ENCODE measurements at regions not wholly inside any gene's neighbourhood (a gene's known extent, or its start where the extent isn't known, plus 50 kb on each side); places are given as distances from the start of the nearest gene placed in this dataset.

DNA sequence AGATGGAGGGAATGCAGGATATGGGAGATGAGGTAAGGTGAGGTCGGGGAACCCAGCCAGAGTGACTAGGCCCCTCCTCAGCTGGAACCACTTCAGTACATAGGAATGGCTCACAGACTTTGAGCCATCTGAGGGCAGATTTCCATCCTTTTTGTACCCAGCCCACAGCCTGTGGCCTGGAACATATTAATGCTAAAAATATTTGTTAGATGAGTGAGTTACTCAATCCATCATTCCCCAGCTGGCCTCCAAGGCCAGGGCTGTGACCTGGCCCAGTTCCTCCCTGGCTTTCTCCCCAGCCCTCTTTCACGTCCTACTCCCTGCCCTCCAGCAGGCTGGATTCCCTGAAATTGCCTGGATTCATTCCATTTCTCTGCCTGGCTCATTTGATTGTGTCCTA lies 57.2 kb upstream of the PRDM11 start:
- Histone ChIP-seq H3K4me1 (peaks cover 0 to 25% (median 20%) of the 10 kb centered on the region in 4 donors), H3K4me3 (no peak overlapping the region), H3K27ac (peak overlapping the region; percentile 62 to 88 (median 79)), H3K27me3 (no peaks in the 10 kb centered on the region), H3K36me3 (no peaks in the 10 kb centered on the region), H3K9me3 (no peaks in the 10 kb centered on the region)
- peak; percentile 59 for DNase-seq
- intact Hi-C loops (cut with DNase I; ENCODE audit: low total_unique reads) (no loop called here), in situ Hi-C loops (cut with MboI; ENCODE audit: low pct_ligation_motif_present in 1 of 4, low pct_unique_long_range_greater_than_20kb in 1 of 4, low sequenced_read_pairs in 3 of 4) (loop anchor here in 1 of 4 donors (25.0 kb wide), 1 partner anchor 527 kb away; the partner anchor contains the start of gene CD82)
- TF ChIP-seq POLR2AphosphoS5 (IDR thresholded peaks at IDR 0.05) (peak; percentile 76 to 89 (median 82)), POLR2A (IDR thresholded peaks at IDR 0.05) (no peak), EP300 (IDR thresholded peaks at IDR 0.05; ENCODE audit: low read depth) (peak; percentile 24)
- WGBS, 2 donors (ENCODE audit: low coverage in 1 of 2) = 33 to 50% methylated on average over 1 to 2 of the region's 2 CpGs

DNA sequence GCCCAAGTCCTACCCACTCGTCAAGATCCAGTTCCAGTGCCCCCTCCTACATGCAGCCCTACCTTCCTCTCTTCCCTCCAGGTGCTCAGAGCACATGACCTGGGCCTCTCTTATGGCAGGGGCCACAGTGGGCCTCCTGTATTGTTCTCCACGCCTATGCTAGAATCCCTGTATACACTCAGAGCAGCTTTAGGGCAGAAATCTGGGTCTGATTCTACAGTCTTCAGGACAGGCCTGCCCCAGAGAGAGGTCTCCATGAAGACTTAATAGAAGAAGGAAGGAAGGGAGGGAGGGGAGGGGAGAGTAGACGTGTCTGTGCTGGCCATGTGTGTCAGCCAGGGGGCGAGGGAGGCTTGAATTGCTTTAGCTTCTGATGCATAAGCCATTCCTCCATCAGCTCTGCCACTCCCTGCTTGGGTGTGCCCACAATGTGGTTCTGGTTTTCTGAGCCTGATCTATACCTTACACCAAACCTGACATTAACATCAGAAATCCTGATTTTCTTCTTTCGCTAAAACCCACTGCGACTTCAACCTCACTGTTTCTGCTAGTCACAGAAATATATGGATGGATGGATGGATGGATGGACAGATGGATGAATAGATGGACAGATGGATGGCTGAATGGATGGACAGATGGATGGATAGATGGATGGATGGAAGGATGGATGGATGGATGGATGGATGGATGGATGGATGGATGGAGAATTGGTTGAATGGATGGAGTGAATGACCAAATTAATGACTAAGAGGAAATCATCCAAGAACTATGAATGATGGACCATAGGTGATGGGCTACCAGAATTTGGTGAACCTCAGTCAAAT lies 56.6 kb upstream of the PRDM11 start:
- no peak for DNase-seq
- intact Hi-C loops (cut with DNase I; ENCODE audit: low total_unique reads) = loop anchor here (10.0 kb wide), 1 partner anchor 485 kb away; no protein-coding TSS in a partner anchor
- 60 to 71% methylated on average over 4 to 6 of the region's 6 CpGs for WGBS, 2 donors (ENCODE audit: low coverage in 1 of 2)
- in situ Hi-C loops (cut with MboI; ENCODE audit: low pct_ligation_motif_present in 1 of 4, low pct_unique_long_range_greater_than_20kb in 1 of 4, low sequenced_read_pairs in 3 of 4) = loop anchor here in 1 of 4 donors (25.0 kb wide), 1 partner anchor 528 kb away; the partner anchor contains the start of gene CD82
- Histone ChIP-seq H3K36me3 (no peaks in the 10 kb centered on the region), H3K27ac (peak overlapping the region; percentile 62 to 88 (median 79)), H3K4me3 (no peak overlapping the region), H3K4me1 (peaks cover 0 to 25% (median 20%) of the 10 kb centered on the region in 4 donors), H3K9me3 (no peaks in the 10 kb centered on the region), H3K27me3 (no peaks in the 10 kb centered on the region)
- TF ChIP-seq EP300 (IDR thresholded peaks at IDR 0.05; ENCODE audit: low read depth) (no peak), CTCF (IDR thresholded peaks at IDR 0.05) (no peak), POLR2AphosphoS5 (IDR thresholded peaks at IDR 0.05) (no peak), POLR2A (IDR thresholded peaks at IDR 0.05) (no peak)

GRCh38 chr11:45090607-45091006 lies 55.8 kb upstream of the PRDM11 start:
- Histone ChIP-seq H3K4me3 (no peak overlapping the region), H3K27me3 (no peaks in the 10 kb centered on the region), H3K36me3 (no peaks in the 10 kb centered on the region), H3K27ac (peak overlapping the region in 2 of 4 donors; percentile 83 to 88), H3K9me3 (no peaks in the 10 kb centered on the region), H3K4me1 (peaks cover 0 to 25% (median 20%) of the 10 kb centered on the region in 4 donors)
- in situ Hi-C loops (cut with MboI; ENCODE audit: low pct_ligation_motif_present in 1 of 4, low pct_unique_long_range_greater_than_20kb in 1 of 4, low sequenced_read_pairs in 3 of 4) = loop anchor here in 1 of 4 donors (25.0 kb wide), 1 partner anchor 528 kb away; the partner anchor contains the start of gene CD82
- no peak for TF ChIP-seq POLR2A (IDR thresholded peaks at IDR 0.05)
- no peak for TF ChIP-seq EP300 (IDR thresholded peaks at IDR 0.05; ENCODE audit: low read depth)
- TF ChIP-seq CTCF (IDR thresholded peaks at IDR 0.05) = no peak
- TF ChIP-seq POLR2AphosphoS5 (IDR thresholded peaks at IDR 0.05) = no peak
- intact Hi-C loops (cut with DNase I; ENCODE audit: low total_unique reads) = loop anchor here (10.0 kb wide), 1 partner anchor 486 kb away; no protein-coding TSS in a partner anchor
- no peak for DNase-seq
- 62 to 63% methylated on average over 3 of the region's 3 CpGs for WGBS, 2 donors (ENCODE audit: low coverage in 1 of 2)

DNA sequence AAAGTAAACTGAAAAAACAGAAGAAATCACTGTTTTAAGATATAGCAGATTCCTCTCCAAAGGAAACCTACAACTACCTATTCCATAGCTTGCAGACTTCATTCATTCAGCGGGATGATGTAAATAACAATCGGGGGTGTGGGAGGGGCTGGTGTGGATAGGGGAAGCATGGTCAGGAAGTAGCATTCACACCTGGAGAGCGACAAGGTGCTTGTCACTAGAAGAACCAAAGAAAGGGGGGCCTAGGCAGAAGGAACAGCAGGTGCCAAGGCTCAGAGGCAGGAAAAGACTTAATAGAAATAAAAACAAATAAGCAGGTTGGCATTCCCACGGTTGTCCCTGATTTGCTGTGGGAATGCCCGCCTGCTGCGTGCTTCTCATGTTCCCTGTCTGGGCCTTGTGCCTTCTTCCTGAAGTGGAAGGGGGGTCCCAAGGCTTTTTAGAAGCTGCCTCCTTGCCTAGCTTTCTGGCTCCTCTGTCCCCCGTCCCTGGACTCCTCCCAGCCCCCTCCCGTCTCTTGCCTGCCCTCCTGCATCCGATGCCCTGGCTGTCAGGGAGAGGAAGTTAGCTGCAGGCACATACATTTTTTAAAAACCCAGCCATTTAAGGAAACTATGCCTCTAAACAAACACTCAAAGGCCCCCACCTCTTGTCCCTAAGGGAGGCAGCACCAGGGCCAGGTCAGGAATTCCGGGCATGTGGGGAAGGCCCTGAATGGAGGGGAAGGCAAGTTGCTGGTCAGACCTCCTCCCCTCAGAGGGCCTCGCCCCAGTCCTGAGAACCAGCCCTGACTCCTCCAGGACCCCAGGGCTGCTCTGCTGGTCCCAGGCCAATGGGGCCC lies 54.7 kb upstream of the PRDM11 start:
- Histone ChIP-seq H3K27ac (peak overlapping the region in 2 of 4 donors; percentile 3 to 7), H3K27me3 (no peaks in the 10 kb centered on the region), H3K9me3 (no peaks in the 10 kb centered on the region), H3K36me3 (no peaks in the 10 kb centered on the region), H3K4me3 (no peak overlapping the region), H3K4me1 (peaks cover 0 to 25% (median 20%) of the 10 kb centered on the region in 4 donors)
- in situ Hi-C loops (cut with MboI; ENCODE audit: low pct_ligation_motif_present in 1 of 4, low pct_unique_long_range_greater_than_20kb in 1 of 4, low sequenced_read_pairs in 3 of 4) (loop anchor here in 1 of 4 donors (25.0 kb wide), 1 partner anchor 529 kb away; the partner anchor contains the start of gene CD82), intact Hi-C loops (cut with DNase I; ENCODE audit: low total_unique reads) (loop anchor here (10.0 kb wide), 1 partner anchor 487 kb away; no protein-coding TSS in a partner anchor)
- 67 to 69% methylated on average over 5 to 11 of the region's 11 CpGs for WGBS, 2 donors (ENCODE audit: low coverage in 1 of 2)
- TF ChIP-seq POLR2AphosphoS5 (IDR thresholded peaks at IDR 0.05) (no peak), EP300 (IDR thresholded peaks at IDR 0.05; ENCODE audit: low read depth) (no peak), POLR2A (IDR thresholded peaks at IDR 0.05) (no peak), CTCF (IDR thresholded peaks at IDR 0.05) (no peak)
- DNase-seq = no peak
